Neural progenitor cell (in vitro differentiated cells): ENCODE measurements at regions not wholly inside any gene's neighbourhood (a gene's known extent, or its start where the extent isn't known, plus 50 kb on each side); places are given as distances from the start of the nearest gene placed in this dataset.

Source experiments
- DNase-seq: peaks from one replicate; pipeline ENCODE4 v3.0.0-alpha.2; 2016; ENCODE audit warnings: low spot score
- H2AFZ ChIP-seq: fragments of 200-600 bp; sonication (generic); replicated peaks from 2 replicates; pipeline ENCODE4 v1.6.1; 2016; ENCODE audit warnings: antibody characterized with exemption
- H3F3A ChIP-seq: fragments of 200-600 bp; sonication (generic); 2 replicates; pipeline ENCODE4 v1.6.1; 2016; ENCODE audit warnings: antibody characterized with exemption, low read depth
- H3K27ac ChIP-seq: fragments of 200-600 bp; sonication (generic); 2 replicates; pipeline ENCODE4 v1.5.1; 2016; ENCODE audit warnings: mild to moderate bottlenecking
- H3K27me3 ChIP-seq: fragments of 200-600 bp; sonication (generic); 2 replicates; pipeline ENCODE4 v1.6.1; 2016; ENCODE audit warnings: mild to moderate bottlenecking, moderate library complexity
- H3K36me3 ChIP-seq: fragments of 200-600 bp; sonication (generic); 2 replicates; pipeline ENCODE4 v1.5.1; 2016
- H3K4me1 ChIP-seq: fragments of 200-600 bp; sonication (generic); 2 replicates; pipeline ENCODE4 v1.6.1; 2016; ENCODE audit warnings: mixed run types
- H3K4me2 ChIP-seq: fragments of 200-600 bp; sonication (generic); 2 replicates; pipeline ENCODE4 v1.6.1; 2016
- H3K4me3 ChIP-seq: fragments of 200-600 bp; sonication (generic); 2 replicates; pipeline ENCODE4 v1.5.1; 2016
- H3K79me2 ChIP-seq: fragments of 200-600 bp; sonication (generic); 2 replicates; pipeline ENCODE4 v1.6.1; 2016; ENCODE audit warnings: low read depth
- H3K9ac ChIP-seq: fragments of 200-600 bp; sonication (generic); 2 replicates; pipeline ENCODE4 v1.6.1; 2016
- H3K9me3 ChIP-seq: fragments of 200-600 bp; sonication (generic); 2 replicates; pipeline ENCODE4 v1.5.1; 2016; ENCODE audit warnings: low read depth
- H4K20me1 ChIP-seq: fragments of 200-600 bp; sonication (generic); 2 replicates; pipeline ENCODE4 v1.6.1; 2016; ENCODE audit warnings: low read depth
- H3K27ac Mint-ChIP-seq: 3 replicates; pipeline ENCODE4 v1.8.0; 2021; ENCODE audit warnings: mixed read lengths
- H3K27me3 Mint-ChIP-seq: 2 replicates; pipeline ENCODE4 v1.8.0; 2022; ENCODE audit warnings: low read depth, mild to moderate bottlenecking, inconsistent platforms, moderate library complexity, mixed read lengths; ENCODE audit not compliant: insufficient read depth
- H3K36me3 Mint-ChIP-seq: 3 replicates; pipeline ENCODE4 v1.8.0; 2021; ENCODE audit warnings: mixed read lengths
- H3K4me1 Mint-ChIP-seq: 3 replicates; pipeline ENCODE4 v1.8.0; 2021; ENCODE audit warnings: mixed read lengths
- H3K4me3 Mint-ChIP-seq: 3 replicates; pipeline ENCODE4 v1.8.0; 2021; ENCODE audit warnings: mild to moderate bottlenecking, moderate library complexity, mixed read lengths
- H3K9me3 Mint-ChIP-seq: 3 replicates; pipeline ENCODE4 v1.8.0; 2020; ENCODE audit warnings: mixed read lengths
- CTCF ChIP-seq: fragments of 200-600 bp; sonication (generic); IDR thresholded peaks from 2 replicates; pipeline ENCODE4 v1.5.1; 2017; ENCODE audit warnings: antibody characterized with exemption, mild to moderate bottlenecking
- EZH2 ChIP-seq: fragments of 200-600 bp; sonication (generic); IDR thresholded peaks from 2 replicates; pipeline ENCODE4 v1.6.1; 2017; ENCODE audit warnings: antibody characterized with exemption, mild to moderate bottlenecking, moderate library complexity
- EZH2phosphoT487 ChIP-seq: fragments of 200-600 bp; sonication (generic); IDR thresholded peaks from 2 replicates; pipeline ENCODE4 v1.6.1; 2017; ENCODE audit warnings: antibody characterized with exemption

GRCh38 chr4:160685729-160686128 is 1478.1 kb downstream of the FSTL5 start:
- H3K4me2 ChIP-seq: no peak overlapping the region
- peaks cover 9% of the 10 kb centered on the region for H3K9me3 Mint-ChIP-seq
- no peaks in the 10 kb centered on the region for H3K4me1 ChIP-seq
- no peak for DNase-seq
- no peaks in the 10 kb centered on the region for H3K27me3 Mint-ChIP-seq
- no peak overlapping the region for H3K27ac Mint-ChIP-seq
- H3K4me3 ChIP-seq: no peak overlapping the region
- no peak for TF ChIP-seq EZH2phosphoT487
- no peak for TF ChIP-seq EZH2
- no peak for TF ChIP-seq CTCF
- no peak overlapping the region for H3K27ac ChIP-seq
- no peaks in the 10 kb centered on the region for H3K36me3 Mint-ChIP-seq
- no peaks in the 10 kb centered on the region for H3K27me3 ChIP-seq
- H3K79me2 ChIP-seq: no peaks in the 10 kb centered on the region
- H3K9me3 ChIP-seq: no peaks in the 10 kb centered on the region
- no peak overlapping the region for H3K4me3 Mint-ChIP-seq
- no peaks in the 10 kb centered on the region for H3F3A ChIP-seq
- H4K20me1 ChIP-seq: no peaks in the 10 kb centered on the region
- no peaks in the 10 kb centered on the region for H3K4me1 Mint-ChIP-seq
- H2AFZ ChIP-seq: no peak overlapping the region
- H3K36me3 ChIP-seq: no peaks in the 10 kb centered on the region
- H3K9ac ChIP-seq: no peak overlapping the region

DNA sequence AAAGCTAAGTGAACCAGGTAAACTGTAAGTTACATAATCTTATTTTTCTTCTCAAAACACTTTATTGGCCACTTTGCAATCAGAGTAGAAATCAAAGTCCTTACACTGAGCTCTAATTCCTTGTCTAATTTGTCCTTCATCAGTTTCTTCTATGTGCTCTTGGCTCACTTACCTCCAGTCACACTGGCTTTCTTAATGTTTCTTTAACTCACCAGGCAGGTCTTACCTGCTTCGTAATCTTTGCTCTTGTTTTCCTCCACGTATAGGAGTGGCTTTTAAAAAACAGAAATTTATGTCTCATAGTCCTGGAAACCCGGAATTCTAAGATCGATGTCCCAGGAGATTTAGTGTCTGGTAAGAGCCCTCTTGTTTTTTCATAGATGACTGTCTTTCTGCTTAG is 1462.1 kb downstream of the FSTL5 start:
- Histone ChIP-seq H2AFZ (no peak overlapping the region), H3K4me3 (no peak overlapping the region), H3K27me3 (no peaks in the 10 kb centered on the region), H3K36me3 (no peaks in the 10 kb centered on the region), H3K4me1 (no peaks in the 10 kb centered on the region), H4K20me1 (no peaks in the 10 kb centered on the region), H3F3A (no peaks in the 10 kb centered on the region), H3K27ac (no peak overlapping the region), H3K4me2 (no peak overlapping the region), H3K9me3 (no peaks in the 10 kb centered on the region), H3K9ac (no peak overlapping the region), H3K79me2 (no peaks in the 10 kb centered on the region)
- no peaks in the 10 kb centered on the region for H3K36me3 Mint-ChIP-seq
- DNase-seq: no peak
- no peak overlapping the region for H3K4me3 Mint-ChIP-seq
- TF ChIP-seq EZH2phosphoT487: no peak
- TF ChIP-seq EZH2: no peak
- no peak for TF ChIP-seq CTCF
- H3K27ac Mint-ChIP-seq: no peak overlapping the region
- no peaks in the 10 kb centered on the region for H3K4me1 Mint-ChIP-seq
- H3K9me3 Mint-ChIP-seq: peaks cover 2% of the 10 kb centered on the region
- H3K27me3 Mint-ChIP-seq: no peaks in the 10 kb centered on the region

GRCh38 chr4:160709026-160709425 is 1454.8 kb downstream of the FSTL5 start:
- no peak for TF ChIP-seq EZH2
- TF ChIP-seq EZH2phosphoT487: no peak
- no peak for TF ChIP-seq CTCF
- no peak for DNase-seq
- Histone ChIP-seq H3K4me3 (no peak overlapping the region), H3K9me3 (no peaks in the 10 kb centered on the region), H3K27ac (no peak overlapping the region), H3K27me3 (no peaks in the 10 kb centered on the region), H3K36me3 (no peaks in the 10 kb centered on the region), H3F3A (no peaks in the 10 kb centered on the region), H3K79me2 (no peaks in the 10 kb centered on the region), H4K20me1 (no peaks in the 10 kb centered on the region), H3K4me2 (no peak overlapping the region), H3K9ac (no peak overlapping the region), H3K4me1 (no peaks in the 10 kb centered on the region), H2AFZ (no peak overlapping the region)
- Mint-ChIP-seq H3K4me1 (no peaks in the 10 kb centered on the region), H3K27ac (no peak overlapping the region), H3K36me3 (no peaks in the 10 kb centered on the region), H3K4me3 (no peak overlapping the region), H3K27me3 (no peaks in the 10 kb centered on the region), H3K9me3 (peaks cover 2% of the 10 kb centered on the region)

DNA sequence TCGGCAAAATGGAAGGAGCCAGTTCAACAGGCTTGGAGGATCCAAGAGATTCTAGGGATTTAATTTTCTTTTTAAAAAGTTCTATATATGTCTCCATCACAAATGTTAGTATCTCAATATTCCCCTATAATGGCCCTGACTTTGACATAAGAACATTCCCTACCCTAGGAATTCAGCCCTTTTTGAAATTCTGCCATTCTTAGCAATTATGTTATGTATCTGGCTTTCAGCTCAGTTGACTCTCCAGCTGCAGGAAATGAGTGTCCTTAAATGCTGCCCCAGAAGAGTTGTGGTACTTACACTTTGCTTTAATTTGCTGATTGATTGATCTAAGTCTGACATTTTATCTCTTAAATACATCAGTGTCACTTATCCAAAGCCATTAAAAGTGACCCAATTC is 1454.3 kb downstream of the FSTL5 start:
- H3K27ac ChIP-seq: no peak overlapping the region
- no peaks in the 10 kb centered on the region for H3K79me2 ChIP-seq
- H3K9me3 ChIP-seq: no peaks in the 10 kb centered on the region
- peaks cover 2% of the 10 kb centered on the region for H3K9me3 Mint-ChIP-seq
- no peak overlapping the region for H2AFZ ChIP-seq
- H3K4me1 ChIP-seq: no peaks in the 10 kb centered on the region
- no peak overlapping the region for H3K4me3 Mint-ChIP-seq
- no peak for DNase-seq
- H3K27ac Mint-ChIP-seq: no peak overlapping the region
- no peak for TF ChIP-seq EZH2
- TF ChIP-seq CTCF: no peak
- no peak for TF ChIP-seq EZH2phosphoT487
- H3K27me3 ChIP-seq: no peaks in the 10 kb centered on the region
- no peak overlapping the region for H3K4me3 ChIP-seq
- H3K27me3 Mint-ChIP-seq: no peaks in the 10 kb centered on the region
- H3K36me3 Mint-ChIP-seq: no peaks in the 10 kb centered on the region
- no peak overlapping the region for H3K9ac ChIP-seq
- H3F3A ChIP-seq: no peaks in the 10 kb centered on the region
- H3K4me2 ChIP-seq: no peak overlapping the region
- no peaks in the 10 kb centered on the region for H3K4me1 Mint-ChIP-seq
- no peaks in the 10 kb centered on the region for H4K20me1 ChIP-seq
- no peaks in the 10 kb centered on the region for H3K36me3 ChIP-seq
